AG04449 (cell line): ENCODE measurements at regions not wholly inside any gene's neighbourhood (a gene's known extent, or its start where the extent isn't known, plus 50 kb on each side); places are given as distances from the start of the nearest gene placed in this dataset.

ENCODE experiments used
- CTCF ChIA-PET: fragments of 350-600 bp; formaldehyde crosslinking; extraction: SDS; loops from one replicate; lab custom pipeline; 2021; ENCODE audit warnings: antibody characterized with exemption; lab: Yijun Ruan, JAX
- POLR2A ChIA-PET: fragments of 400-600, 350-600 bp; formaldehyde crosslinking; extraction: SDS; loops from one replicate; lab custom pipeline; 2020; ENCODE audit warnings: antibody characterized with exemption, inconsistent platforms; lab: Yijun Ruan, JAX
- DNase-seq: peaks from one replicate; pipeline ENCODE4 v3.0.0-alpha.2; 2010; ENCODE audit warnings: low read depth, low spot score
- H3K4me3 ChIP-seq: 2 replicates; pipeline ENCODE4 v1.5.1; 2011; ENCODE audit warnings: low read depth, mild to moderate bottlenecking, control low read depth, low read length
- CTCF ChIP-seq: IDR thresholded peaks from one replicate; pipeline ENCODE4 v1.5.1; 2011; ENCODE audit warnings: mild to moderate bottlenecking, moderate library complexity, low read length, control low read depth, inconsistent platforms; ENCODE audit not compliant: insufficient read depth; ENCODE audit errors: missing control alignments

- DNase-seq, result no peak
- POLR2A ChIA-PET, result no interaction called here
- no peak for TF ChIP-seq CTCF
- no peak overlapping the region for H3K4me3 ChIP-seq
- CTCF ChIA-PET, result no interaction called here
These were observed 917.8 kb downstream of the EPHA4 start for GRCh38 chr2:220654322-220654721.

- TF ChIP-seq CTCF, result no peak
- DNase-seq, result no peak
- ChIA-PET POLR2A (no interaction called here), CTCF (interaction anchor here (0.8 kb wide), 1 partner anchor 13 kb away, joined by 3 read pairs; no protein-coding TSS in a partner anchor)
- H3K4me3 ChIP-seq, result no peak overlapping the region
These were observed 911.6 kb downstream of the EPHA4 start for GRCh38 chr2:220660277-220661145.

GRCh38 chr2:220662431-220662830 is 909.7 kb downstream of the EPHA4 start:
- no peak for TF ChIP-seq CTCF
- POLR2A ChIA-PET, result no interaction called here
- H3K4me3 ChIP-seq, result no peak overlapping the region
- CTCF ChIA-PET, result no interaction called here
- no peak for DNase-seq

GRCh38 chr2:220663065-220663464 is 909.0 kb downstream of the EPHA4 start:
- ChIA-PET POLR2A (no interaction called here), CTCF (no interaction called here)
- DNase-seq, result no peak

GRCh38 chr2:220664272-220665107 is 907.6 kb downstream of the EPHA4 start:
- no peak overlapping the region for H3K4me3 ChIP-seq
- POLR2A ChIA-PET, result no interaction called here
- TF ChIP-seq CTCF, result no peak
- CTCF ChIA-PET, result no interaction called here
- DNase-seq, result no peak

More at GRCh38 chr2:220663065-220663464, 909.0 kb downstream of the EPHA4 start:
- TF ChIP-seq CTCF, result no peak
- H3K4me3 ChIP-seq, result no peak overlapping the region

- DNase-seq, result no peak
- ChIA-PET CTCF (no interaction called here), POLR2A (no interaction called here)
- H3K4me3 ChIP-seq, result no peak overlapping the region
- TF ChIP-seq CTCF, result no peak
These were observed 907.0 kb downstream of the EPHA4 start for GRCh38 chr2:220665108-220665471.
